Astrocyte (in vitro differentiated cells and primary cell): ENCODE measurements at regions not wholly inside any gene's neighbourhood (a gene's known extent, or its start where the extent isn't known, plus 50 kb on each side); places are given as distances from the start of the nearest gene placed in this dataset.

Source experiments
- EZH2 ChIP-seq: IDR thresholded peaks from 2 replicates; pipeline ENCODE4 v1.6.1; 2012; ENCODE audit warnings: mild to moderate bottlenecking, low read length, inconsistent platforms; ENCODE audit not compliant: insufficient read depth
- TF ChIP-seq, protein P1 (sequence below): IDR thresholded peaks from 2 replicates; pipeline ENCODE4 v1.5.1; 2011; ENCODE audit warnings: low read depth, mild to moderate bottlenecking, inconsistent platforms, low read length, moderate library complexity; ENCODE audit not compliant: insufficient read depth

- TF ChIP-seq, protein P1, sequence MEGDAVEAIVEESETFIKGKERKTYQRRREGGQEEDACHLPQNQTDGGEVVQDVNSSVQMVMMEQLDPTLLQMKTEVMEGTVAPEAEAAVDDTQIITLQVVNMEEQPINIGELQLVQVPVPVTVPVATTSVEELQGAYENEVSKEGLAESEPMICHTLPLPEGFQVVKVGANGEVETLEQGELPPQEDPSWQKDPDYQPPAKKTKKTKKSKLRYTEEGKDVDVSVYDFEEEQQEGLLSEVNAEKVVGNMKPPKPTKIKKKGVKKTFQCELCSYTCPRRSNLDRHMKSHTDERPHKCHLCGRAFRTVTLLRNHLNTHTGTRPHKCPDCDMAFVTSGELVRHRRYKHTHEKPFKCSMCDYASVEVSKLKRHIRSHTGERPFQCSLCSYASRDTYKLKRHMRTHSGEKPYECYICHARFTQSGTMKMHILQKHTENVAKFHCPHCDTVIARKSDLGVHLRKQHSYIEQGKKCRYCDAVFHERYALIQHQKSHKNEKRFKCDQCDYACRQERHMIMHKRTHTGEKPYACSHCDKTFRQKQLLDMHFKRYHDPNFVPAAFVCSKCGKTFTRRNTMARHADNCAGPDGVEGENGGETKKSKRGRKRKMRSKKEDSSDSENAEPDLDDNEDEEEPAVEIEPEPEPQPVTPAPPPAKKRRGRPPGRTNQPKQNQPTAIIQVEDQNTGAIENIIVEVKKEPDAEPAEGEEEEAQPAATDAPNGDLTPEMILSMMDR: no peak
- no peak for TF ChIP-seq EZH2
Measured at GRCh38 chr2:236665572-236666118, 96.0 kb downstream of the ACKR3 start.
